HFF-Myc (cell line): ENCODE measurements at regions not wholly inside any gene's neighbourhood (a gene's known extent, or its start where the extent isn't known, plus 50 kb on each side); places are given as distances from the start of the nearest gene placed in this dataset.
"Not testable (repeated sequence)": the region's sequence is repeated elsewhere in the genome, so short reads cannot be mapped to it uniquely, and the experiment has no call there.

ENCODE experiments used
- DNase-seq: peaks from one replicate; pipeline ENCODE4 v3.0.0-alpha.2; 2011; ENCODE audit warnings: low read depth; ENCODE audit errors: extremely low read depth
- H3K4me3 ChIP-seq: replicated peaks from 2 replicates; pipeline ENCODE4 v1.5.1; 2011; ENCODE audit warnings: low read depth, mild to moderate bottlenecking, control low read depth, low read length
- CTCF ChIP-seq: IDR thresholded peaks from 2 replicates; pipeline ENCODE4 v1.5.1; 2012; ENCODE audit warnings: mild to moderate bottlenecking, low read depth, low read length, control low read depth; ENCODE audit errors: missing control alignments

GRCh38 chr22:22193923-22194322, 50.7 kb upstream of the VPREB1 start:
- H3K4me3 ChIP-seq, result no peak overlapping the region

GRCh38 chr22:22193462-22193861, 51.1 kb upstream of the VPREB1 start:
- H3K4me3 ChIP-seq, DNase-seq: not testable (repeated sequence)

More at GRCh38 chr22:22193923-22194322, 50.7 kb upstream of the VPREB1 start:
- DNase-seq, result no peak
- TF ChIP-seq CTCF, result no peak

GRCh38 chr22:22193006-22193405, 51.6 kb upstream of the VPREB1 start:
- not testable (repeated sequence) for DNase-seq, H3K4me3 ChIP-seq

GRCh38 chr22:22189796-22190195, 54.8 kb upstream of the VPREB1 start:
- not testable (repeated sequence) for H3K4me3 ChIP-seq, DNase-seq

- DNase-seq, H3K4me3 ChIP-seq: not testable (repeated sequence)
Measured at GRCh38 chr22:22187863-22188262, 56.7 kb upstream of the VPREB1 start.

- no peak for DNase-seq
- no peak for TF ChIP-seq CTCF
- no peak overlapping the region for H3K4me3 ChIP-seq
Measured at GRCh38 chr22:22187299-22187698, 57.3 kb upstream of the VPREB1 start.

- DNase-seq, result no peak
- no peak overlapping the region for H3K4me3 ChIP-seq
- no peak for TF ChIP-seq CTCF
Measured at GRCh38 chr22:22185844-22186499, 58.6 kb upstream of the VPREB1 start.

- DNase-seq, result no peak
- TF ChIP-seq CTCF, result no peak
- no peak overlapping the region for H3K4me3 ChIP-seq
Measured at GRCh38 chr22:22185217-22185616, 59.4 kb upstream of the VPREB1 start.

GRCh38 chr22:22184277-22184807, 60.2 kb upstream of the VPREB1 start:
- no peak for TF ChIP-seq CTCF

More at GRCh38 chr22:22184277-22184807, 60.2 kb upstream of the VPREB1 start:
- no peak overlapping the region for H3K4me3 ChIP-seq
- no peak for DNase-seq
